ENCODE measurements at regions not wholly inside any gene's neighbourhood (a gene's known extent, or its start where the extent isn't known, plus 50 kb on each side); places are given as distances from the start of the nearest gene placed in this dataset.
"Not testable (repeated sequence)": the region's sequence is repeated elsewhere in the genome, so short reads cannot be mapped to it uniquely, and the experiment has no call there.

- POLR2A ChIA-PET, result no interaction called here
- CTCF ChIA-PET, result no interaction called here
- DNase-seq (ENCODE audit: extremely low spot score), result peak; percentile 1
- TF ChIP-seq, protein P1, sequence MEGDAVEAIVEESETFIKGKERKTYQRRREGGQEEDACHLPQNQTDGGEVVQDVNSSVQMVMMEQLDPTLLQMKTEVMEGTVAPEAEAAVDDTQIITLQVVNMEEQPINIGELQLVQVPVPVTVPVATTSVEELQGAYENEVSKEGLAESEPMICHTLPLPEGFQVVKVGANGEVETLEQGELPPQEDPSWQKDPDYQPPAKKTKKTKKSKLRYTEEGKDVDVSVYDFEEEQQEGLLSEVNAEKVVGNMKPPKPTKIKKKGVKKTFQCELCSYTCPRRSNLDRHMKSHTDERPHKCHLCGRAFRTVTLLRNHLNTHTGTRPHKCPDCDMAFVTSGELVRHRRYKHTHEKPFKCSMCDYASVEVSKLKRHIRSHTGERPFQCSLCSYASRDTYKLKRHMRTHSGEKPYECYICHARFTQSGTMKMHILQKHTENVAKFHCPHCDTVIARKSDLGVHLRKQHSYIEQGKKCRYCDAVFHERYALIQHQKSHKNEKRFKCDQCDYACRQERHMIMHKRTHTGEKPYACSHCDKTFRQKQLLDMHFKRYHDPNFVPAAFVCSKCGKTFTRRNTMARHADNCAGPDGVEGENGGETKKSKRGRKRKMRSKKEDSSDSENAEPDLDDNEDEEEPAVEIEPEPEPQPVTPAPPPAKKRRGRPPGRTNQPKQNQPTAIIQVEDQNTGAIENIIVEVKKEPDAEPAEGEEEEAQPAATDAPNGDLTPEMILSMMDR (IDR thresholded peaks at IDR 0.05; ENCODE audit: control extremely low read depth, extremely low read depth, low read depth, missing control alignments), result no peak
Measured at GRCh38 chr12:34406228-34406995, 384.1 kb downstream of the ALG10 start.

GRCh38 chr12:34406996-34407300 lies 384.7 kb downstream of the ALG10 start:
- TF ChIP-seq, protein P1 (IDR thresholded peaks at IDR 0.05; ENCODE audit: control extremely low read depth, extremely low read depth, low read depth, missing control alignments), result no peak
- ChIA-PET POLR2A (no interaction called here), CTCF (no interaction called here)
- DNase-seq (ENCODE audit: extremely low spot score), result peak; percentile 0

GRCh38 chr12:34407813-34408212 lies 385.5 kb downstream of the ALG10 start:
- TF ChIP-seq, protein P1 (IDR thresholded peaks at IDR 0.05; ENCODE audit: control extremely low read depth, extremely low read depth, low read depth, missing control alignments), result no peak
- CTCF ChIA-PET, result no interaction called here

DNA sequence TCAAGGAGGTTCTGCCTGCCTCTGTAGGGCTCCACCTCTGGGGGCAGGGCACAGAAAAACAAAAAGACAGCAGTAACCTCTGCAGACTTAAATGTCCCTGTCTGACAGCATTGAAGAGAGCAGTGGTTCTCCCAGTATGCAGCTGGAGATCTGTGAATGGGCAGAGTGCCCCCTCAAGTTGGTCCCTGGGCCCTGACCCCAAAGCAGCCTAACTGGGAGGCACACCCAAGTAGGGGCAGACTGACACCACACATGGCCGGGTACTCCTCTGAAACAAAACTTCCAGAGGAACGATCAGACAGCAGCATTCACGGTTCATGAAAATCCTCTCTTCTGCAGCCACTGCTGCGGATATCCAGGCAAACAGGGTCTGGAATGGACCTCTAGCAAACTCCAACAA lies 409.2 kb downstream of the ALG10 start:
- POLR2A ChIA-PET; DNase-seq (ENCODE audit: extremely low spot score): not testable (repeated sequence)
- CTCF ChIA-PET, result interaction anchor here (1.4 kb wide), 1 partner anchor 26 kb away, joined by 4 read pairs; no protein-coding TSS in a partner anchor

More at GRCh38 chr12:34407813-34408212, 385.5 kb downstream of the ALG10 start:
- DNase-seq (ENCODE audit: extremely low spot score), result no peak
- POLR2A ChIA-PET, result no interaction called here
